ENCODE measurements at regions not wholly inside any gene's neighbourhood (a gene's known extent, or its start where the extent isn't known, plus 50 kb on each side); places are given as distances from the start of the nearest gene placed in this dataset.

- no peaks in the 10 kb centered on the region for H3K4me1 ChIP-seq (ENCODE audit: insufficient read depth, low read length)
- H3K4me1 Mint-ChIP-seq (ENCODE audit: low read depth), result no peaks in the 10 kb centered on the region
- DNase-seq, result no peak
- no peaks in the 10 kb centered on the region for H3K9me3 ChIP-seq (ENCODE audit: control insufficient read depth in 1 of 2, insufficient read depth in 1 of 2, low read length in 2 of 2)
- no peak overlapping the region for H3K27ac ChIP-seq (ENCODE audit: low read depth in 1 of 2, low read length in 2 of 2)
- no peak overlapping the region for H3K4me3 Mint-ChIP-seq
- H3K36me3 ChIP-seq (ENCODE audit: insufficient read depth, low read length), result no peaks in the 10 kb centered on the region
- no peak for TF ChIP-seq CTCF (IDR thresholded peaks at IDR 0.05)
- ChIA-PET POLR2A (no interaction called here), CTCF (no interaction called here)
- H3K27ac Mint-ChIP-seq, result no peak overlapping the region
- H3K4me3 ChIP-seq (ENCODE audit: low read length), result no peak overlapping the region
- ATAC-seq (ENCODE audit: poor library complexity), result no peak
- H3K27me3 Mint-ChIP-seq, result peaks cover 11% of the 10 kb centered on the region
- H3K36me3 Mint-ChIP-seq (ENCODE audit: low read depth), result no peaks in the 10 kb centered on the region
- intact Hi-C loops (cut with DNase I, micrococcal nuclease), result no loop called here
- peaks cover 0 to 5% of the 10 kb centered on the region in 2 experiments for H3K27me3 ChIP-seq (ENCODE audit: control insufficient read depth in 1 of 2, insufficient read depth in 2 of 2, low read length in 2 of 2)
- H3K9me3 Mint-ChIP-seq, result no peaks in the 10 kb centered on the region
These were observed 471.2 kb downstream of the ATP23 start for GRCh38 chr12:58412461-58413060.

GRCh38 chr12:58413794-58414193, 472.4 kb downstream of the ATP23 start:
- Histone ChIP-seq H3K9me3 (ENCODE audit: control insufficient read depth in 1 of 2, insufficient read depth in 1 of 2, low read length in 2 of 2) (no peaks in the 10 kb centered on the region), H3K27me3 (ENCODE audit: control insufficient read depth in 1 of 2, insufficient read depth in 2 of 2, low read length in 2 of 2) (peaks cover 0 to 5% of the 10 kb centered on the region in 2 experiments), H3K36me3 (ENCODE audit: insufficient read depth, low read length) (no peaks in the 10 kb centered on the region), H3K4me1 (ENCODE audit: insufficient read depth, low read length) (no peaks in the 10 kb centered on the region), H3K27ac (ENCODE audit: low read depth in 1 of 2, low read length in 2 of 2) (no peak overlapping the region), H3K4me3 (ENCODE audit: low read length) (no peak overlapping the region)
- Mint-ChIP-seq H3K4me1 (ENCODE audit: low read depth) (no peaks in the 10 kb centered on the region), H3K9me3 (peaks cover 2% of the 10 kb centered on the region), H3K27ac (no peak overlapping the region), H3K36me3 (ENCODE audit: low read depth) (no peaks in the 10 kb centered on the region), H3K27me3 (peaks cover 11% of the 10 kb centered on the region), H3K4me3 (no peak overlapping the region)
- DNase-seq (no peak), ATAC-seq (ENCODE audit: poor library complexity) (no peak)
- ChIA-PET POLR2A (interaction anchor here (0.7 kb wide), 1 partner anchor 472 kb away, joined by 3 read pairs; no protein-coding TSS in a partner anchor), CTCF (no interaction called here)
- no peak for TF ChIP-seq CTCF (IDR thresholded peaks at IDR 0.05)
- intact Hi-C loops (cut with DNase I, micrococcal nuclease), result no loop called here

- TF ChIP-seq CTCF (IDR thresholded peaks at IDR 0.05), result no peak
- no peak overlapping the region for H3K4me3 Mint-ChIP-seq
- no peaks in the 10 kb centered on the region for H3K4me1 Mint-ChIP-seq (ENCODE audit: low read depth)
- ChIA-PET POLR2A (no interaction called here), CTCF (no interaction called here)
- H3K27ac ChIP-seq (ENCODE audit: low read depth in 1 of 2, low read length in 2 of 2), result no peak overlapping the region
- ATAC-seq (ENCODE audit: poor library complexity) (no peak), DNase-seq (no peak)
- no peaks in the 10 kb centered on the region for H3K9me3 ChIP-seq (ENCODE audit: control insufficient read depth in 1 of 2, insufficient read depth in 1 of 2, low read length in 2 of 2)
- peaks cover 2% of the 10 kb centered on the region for H3K9me3 Mint-ChIP-seq
- no peaks in the 10 kb centered on the region for H3K4me1 ChIP-seq (ENCODE audit: insufficient read depth, low read length)
- intact Hi-C loops (cut with DNase I, micrococcal nuclease), result no loop called here
- H3K27me3 Mint-ChIP-seq, result peaks cover 11% of the 10 kb centered on the region
- H3K36me3 ChIP-seq (ENCODE audit: insufficient read depth, low read length), result no peaks in the 10 kb centered on the region
- no peak overlapping the region for H3K4me3 ChIP-seq (ENCODE audit: low read length)
- no peak overlapping the region for H3K27ac Mint-ChIP-seq
- peaks cover 0 to 5% of the 10 kb centered on the region in 2 experiments for H3K27me3 ChIP-seq (ENCODE audit: control insufficient read depth in 1 of 2, insufficient read depth in 2 of 2, low read length in 2 of 2)
- H3K36me3 Mint-ChIP-seq (ENCODE audit: low read depth), result no peaks in the 10 kb centered on the region
These were observed 473.1 kb downstream of the ATP23 start for GRCh38 chr12:58414398-58414871.
